Stimulated activated CD4-positive, alpha-beta T cell treated with anti-CD3 and anti-CD28 coated beads, TNF-alpha, amount 100 ng/mL, for 4 hours (primary cell): ENCODE measurements at regions not wholly inside any gene's neighbourhood (a gene's known extent, or its start where the extent isn't known, plus 50 kb on each side); places are given as distances from the start of the nearest gene placed in this dataset.

ENCODE experiments used
- DNase-seq, 3 experiments: peaks; one replicate each; pipeline ENCODE4 v3.0.0-alpha.2; 2020; ENCODE audit warnings: low read depth in 3 of 3

DNA sequence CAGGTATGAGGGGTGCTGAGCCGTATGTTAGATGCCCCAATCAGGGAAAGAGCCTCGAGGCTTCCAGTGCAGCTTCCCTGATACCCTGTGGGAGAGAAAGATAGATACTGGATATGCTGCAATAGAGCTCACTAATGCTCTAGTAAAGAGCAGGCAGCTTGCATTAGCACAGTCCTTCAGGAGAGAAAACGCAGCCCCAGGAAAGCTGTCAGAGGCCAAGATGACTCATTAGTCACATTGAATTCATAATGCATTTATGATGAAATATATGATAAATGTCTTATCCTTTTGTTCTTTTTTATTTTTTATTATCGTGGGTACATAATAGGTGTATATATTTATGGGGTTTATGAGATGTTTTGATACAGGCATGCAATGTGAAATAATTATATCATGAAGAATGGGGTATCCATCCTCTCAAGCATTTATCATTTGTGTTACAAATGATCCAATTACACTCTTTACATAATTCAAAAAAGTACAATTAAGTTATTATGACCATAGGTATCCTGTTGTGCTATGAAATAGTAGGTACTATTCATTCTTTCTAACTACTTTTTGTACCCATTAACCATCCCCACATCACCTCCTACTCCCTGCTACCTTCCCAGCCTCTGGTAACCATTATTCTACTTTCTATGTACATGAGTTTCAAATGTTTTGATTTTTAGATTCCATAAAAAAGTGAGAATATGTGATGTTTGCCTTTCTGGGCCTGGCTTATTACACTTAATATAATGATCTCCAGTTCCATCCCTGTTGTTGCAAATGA lies 94.5 kb upstream of the TOP3B start:
- no peak for DNase-seq

DNA sequence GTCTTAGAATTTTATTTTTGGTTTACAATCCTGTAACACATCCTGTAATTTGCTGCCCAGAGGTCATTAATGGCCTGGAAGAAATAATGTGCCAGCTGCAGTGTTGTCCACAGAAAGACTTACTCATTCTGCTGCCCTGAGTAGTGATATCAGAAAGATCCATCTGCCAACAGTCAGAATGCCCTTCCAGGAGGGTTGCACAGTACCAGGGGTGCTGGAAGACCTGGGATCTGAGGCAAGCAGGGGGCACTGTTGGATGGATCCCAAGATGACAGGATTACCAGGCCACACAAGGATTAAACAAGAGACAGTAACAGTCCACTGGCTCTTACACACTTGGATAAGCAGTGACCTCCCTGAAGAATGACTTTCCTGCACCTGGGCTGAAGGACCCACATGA lies 93.8 kb upstream of the TOP3B start:
- DNase-seq = no peak

DNA sequence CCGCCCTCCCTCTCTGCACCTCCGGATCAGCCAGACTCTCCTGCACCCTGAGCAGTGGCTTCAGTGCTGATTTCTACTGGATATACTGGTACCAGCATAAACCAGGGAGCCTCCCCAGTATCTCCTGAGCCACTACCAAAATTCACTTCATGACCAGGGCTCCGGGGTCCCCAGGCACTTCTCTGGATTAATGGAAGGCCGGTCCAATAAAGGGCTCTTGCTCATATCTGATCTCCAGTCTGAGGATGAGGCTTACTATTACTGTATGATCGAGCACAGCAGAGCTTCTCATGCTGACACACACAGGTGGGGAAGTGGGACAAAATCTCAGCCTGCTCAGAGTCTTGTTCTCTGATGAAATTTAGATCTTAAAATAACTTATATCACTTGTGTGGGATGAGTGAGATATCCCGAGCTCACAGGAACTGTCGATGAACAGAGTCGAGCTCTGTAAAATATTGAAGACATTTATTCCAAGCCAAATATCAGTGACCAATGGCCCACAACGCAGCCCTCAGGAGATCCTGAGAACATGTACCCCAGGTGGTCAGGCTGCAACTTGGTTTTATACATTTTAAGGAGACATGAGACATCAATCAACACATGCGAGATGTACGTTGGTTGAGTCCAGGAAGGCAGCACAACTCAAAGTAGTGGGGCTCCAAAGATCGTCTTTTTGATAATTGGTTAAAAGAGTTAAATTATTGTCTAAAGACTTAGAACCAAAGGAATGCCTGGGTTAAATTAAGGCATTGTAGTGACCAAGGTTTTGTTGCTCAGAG lies 93.0 kb upstream of the TOP3B start:
- DNase-seq = no peak

DNA sequence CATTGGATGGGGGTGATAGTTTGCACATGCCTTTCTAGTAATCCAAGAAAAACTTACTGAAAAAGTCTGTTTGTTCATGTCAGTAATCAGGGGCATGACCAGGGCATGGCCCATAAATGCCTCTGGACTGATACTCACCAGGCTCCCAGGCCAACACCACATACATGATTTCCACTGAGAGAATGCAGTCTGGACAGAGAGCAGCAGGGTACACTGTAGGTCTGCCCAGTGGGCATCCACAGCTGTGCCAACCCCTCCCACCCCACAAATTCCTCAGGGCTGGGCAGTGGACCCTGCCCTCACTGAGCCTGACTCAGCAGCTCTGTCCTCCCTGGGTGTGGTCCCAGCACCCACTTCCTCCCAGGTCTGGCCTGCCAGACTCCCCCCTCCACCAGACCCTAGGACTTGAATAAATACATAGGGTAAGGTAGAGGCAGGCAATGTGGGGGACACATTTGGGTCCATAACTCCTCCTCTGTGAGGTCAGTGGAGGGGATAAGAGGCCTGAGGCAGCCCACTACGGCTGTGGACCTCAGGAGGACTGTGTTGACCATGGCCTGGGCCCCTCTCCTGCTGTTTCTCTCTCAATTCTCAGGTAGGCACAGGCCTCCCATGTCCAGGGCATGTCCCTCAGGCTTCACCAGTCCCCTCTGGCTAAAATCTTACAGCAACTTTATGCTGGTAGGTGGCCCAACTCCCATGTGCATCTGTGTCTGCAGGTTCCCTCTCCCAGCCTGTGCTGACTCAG lies 92.2 kb upstream of the TOP3B start:
- no peak for DNase-seq

DNA sequence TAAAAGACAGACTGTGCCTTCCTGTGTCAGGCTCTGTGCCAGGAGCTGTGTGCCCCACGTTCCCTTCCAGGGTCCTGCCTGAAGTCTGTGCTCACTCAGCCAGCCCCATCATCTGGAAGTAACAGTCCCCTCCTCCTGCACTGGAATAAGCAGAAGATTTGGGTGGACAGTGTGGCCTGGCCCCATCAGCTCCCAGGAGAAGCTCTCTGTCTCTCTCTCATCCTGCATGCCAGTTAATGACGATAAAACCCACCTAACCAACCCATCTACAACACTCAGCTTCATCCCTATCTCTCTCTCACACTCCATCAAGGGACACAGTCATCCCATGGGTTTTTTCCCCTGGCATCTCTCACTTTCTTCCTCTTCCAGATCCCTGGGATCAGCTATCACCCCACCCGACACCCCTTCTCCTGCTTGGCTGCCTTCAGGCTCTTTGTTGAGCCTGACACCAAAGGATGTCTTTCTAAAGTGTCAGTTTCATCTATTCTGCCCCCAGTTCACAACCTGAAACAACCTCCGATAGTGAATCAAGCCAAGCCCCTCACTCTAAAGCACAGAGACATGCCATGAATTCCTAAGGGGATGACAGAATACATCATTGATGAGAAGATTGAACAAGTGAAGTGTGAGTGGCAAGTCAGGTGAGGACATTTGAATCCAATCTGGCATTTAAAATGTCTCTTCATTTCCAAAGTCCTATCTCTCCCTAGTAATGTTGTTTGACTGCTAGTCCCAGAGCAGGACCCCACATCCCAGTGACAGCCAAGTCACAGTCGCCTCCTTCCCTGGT lies 91.4 kb upstream of the TOP3B start:
- no peak for DNase-seq

DNA sequence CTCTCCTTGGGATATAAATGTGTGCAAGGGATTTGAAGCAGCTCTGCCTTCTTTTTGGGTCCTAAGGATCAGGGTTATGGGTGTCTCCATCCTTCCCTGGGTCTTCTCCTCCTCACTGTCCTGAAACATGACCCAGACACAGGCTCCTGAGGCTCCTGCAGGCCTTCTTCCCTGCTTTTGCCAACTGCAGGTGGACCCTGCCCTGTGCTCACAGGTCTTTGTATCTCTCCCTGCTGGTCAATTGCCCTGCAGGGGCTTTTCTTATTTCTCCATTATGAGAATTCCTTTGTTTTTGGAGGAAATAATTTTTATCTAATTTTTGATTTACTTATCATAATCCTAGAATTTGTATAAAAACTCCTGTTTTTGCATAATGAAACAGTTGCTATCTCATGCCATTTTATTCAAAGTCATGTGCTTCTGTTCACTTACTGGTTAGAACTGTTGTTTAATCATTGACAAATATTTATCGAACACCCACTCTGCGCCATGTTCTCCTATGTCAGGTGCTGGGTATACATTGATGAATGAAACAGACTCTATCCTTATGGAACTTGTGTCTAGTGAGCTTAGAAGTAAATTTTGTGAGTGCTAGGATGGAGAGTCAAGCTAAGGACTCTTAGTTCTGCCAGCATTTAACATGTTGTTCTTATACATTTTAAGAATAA lies 89.7 kb upstream of the TOP3B start:
- DNase-seq = no peak

DNA sequence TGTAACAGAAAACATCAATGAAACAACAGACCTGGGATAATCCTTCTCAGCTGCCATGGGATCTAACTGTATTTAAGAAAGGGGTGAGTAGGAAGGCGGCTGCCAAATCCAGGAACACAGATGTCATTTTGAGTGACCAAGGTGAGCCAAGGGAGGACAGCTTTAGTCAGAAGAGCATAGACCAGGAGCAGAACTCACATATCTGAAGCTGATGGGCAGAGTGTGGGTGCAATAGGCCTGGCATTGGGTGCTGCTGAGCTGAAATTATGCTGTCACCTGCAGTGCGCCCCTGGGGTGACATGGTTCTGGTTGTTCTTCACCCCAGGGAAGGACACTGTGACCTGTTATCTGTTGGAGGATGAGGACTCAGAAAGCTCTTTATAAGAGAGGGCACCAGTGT lies 88.9 kb upstream of the TOP3B start:
- no peak for DNase-seq

DNA sequence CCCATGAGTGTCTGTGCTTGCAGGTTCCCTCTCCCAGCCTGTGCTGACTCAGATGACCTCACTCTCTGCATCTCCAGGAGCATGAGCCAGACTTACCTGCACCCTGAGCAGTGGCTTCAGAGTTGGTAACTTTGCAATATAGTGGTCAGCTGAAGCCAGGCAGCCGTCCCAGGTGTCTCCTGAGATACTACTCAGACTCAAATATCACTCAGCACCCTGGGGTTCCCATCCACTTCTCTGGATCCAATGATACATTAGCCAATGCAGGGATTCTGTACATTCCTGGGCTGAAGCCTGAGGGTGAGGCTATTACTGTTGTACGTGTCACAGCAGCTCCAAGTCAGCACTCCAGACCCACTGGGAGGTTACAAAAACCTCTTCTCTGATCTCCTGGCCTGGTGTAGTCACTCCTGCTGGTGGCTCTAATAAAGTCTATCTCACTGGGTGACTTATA lies 87.8 kb upstream of the TOP3B start:
- no peak for DNase-seq

DNA sequence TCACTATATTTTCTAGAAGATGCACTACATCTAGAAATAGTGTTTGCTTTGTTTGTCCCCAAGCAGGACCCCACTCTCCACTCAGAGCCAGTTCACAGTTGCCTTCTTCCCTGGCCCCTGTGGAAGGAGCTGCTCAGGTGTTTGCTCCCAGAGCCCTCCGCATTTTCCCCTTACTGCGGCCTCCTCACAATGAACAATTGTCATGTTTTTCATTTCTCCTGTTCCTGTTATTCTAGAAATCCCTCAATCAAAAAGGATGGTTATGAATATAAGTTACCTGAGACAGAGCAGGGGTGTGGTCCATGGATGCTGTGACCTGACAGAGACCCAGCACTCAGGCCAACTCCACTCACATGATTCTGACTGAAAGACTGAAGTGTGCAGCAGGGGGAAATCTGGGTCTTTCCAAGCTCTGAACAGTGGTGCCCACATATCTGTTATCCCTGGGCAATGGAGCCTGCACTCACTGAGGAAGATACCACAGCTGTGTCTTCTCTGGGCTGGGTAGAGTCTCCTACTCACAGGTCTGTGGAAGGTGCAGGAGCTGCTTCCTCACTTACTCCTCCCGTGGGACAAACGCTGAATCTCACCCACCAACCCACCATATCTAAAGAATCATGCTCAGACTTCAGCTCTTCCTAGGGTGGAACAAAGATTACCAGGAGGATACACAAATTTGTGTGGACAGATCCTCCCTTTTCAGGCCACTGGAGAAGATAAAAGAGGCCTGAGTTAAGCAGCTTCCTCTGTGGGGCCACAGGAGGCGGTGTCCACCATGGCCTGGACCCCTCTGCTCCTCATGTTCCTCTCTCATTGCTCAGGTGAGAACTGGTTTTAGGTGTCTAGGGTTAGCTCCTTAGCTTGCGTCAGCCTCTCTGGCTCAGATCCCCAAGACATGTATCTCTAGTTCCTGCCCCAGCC lies 87.1 kb upstream of the TOP3B start:
- no peak for DNase-seq

DNA sequence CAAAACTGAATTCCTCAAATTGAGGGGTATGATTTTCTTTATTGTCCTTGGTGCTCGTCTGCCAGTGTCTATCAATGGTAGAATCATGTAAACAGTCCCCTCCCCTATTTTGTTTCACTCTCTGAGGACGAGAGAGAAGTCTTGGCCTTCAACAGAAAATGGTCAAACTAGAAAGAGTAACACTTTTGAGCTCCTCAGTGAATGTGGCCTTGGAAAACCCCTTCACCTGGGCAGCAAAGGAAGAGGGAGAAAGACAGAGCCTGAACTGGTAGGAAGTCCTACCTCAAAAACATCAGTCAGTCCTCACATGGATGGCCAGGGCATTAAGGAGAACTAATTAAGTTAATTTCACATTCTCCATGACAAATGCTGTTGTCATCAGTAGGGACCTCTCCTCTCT lies 86.1 kb upstream of the TOP3B start:
- no peak for DNase-seq

DNA sequence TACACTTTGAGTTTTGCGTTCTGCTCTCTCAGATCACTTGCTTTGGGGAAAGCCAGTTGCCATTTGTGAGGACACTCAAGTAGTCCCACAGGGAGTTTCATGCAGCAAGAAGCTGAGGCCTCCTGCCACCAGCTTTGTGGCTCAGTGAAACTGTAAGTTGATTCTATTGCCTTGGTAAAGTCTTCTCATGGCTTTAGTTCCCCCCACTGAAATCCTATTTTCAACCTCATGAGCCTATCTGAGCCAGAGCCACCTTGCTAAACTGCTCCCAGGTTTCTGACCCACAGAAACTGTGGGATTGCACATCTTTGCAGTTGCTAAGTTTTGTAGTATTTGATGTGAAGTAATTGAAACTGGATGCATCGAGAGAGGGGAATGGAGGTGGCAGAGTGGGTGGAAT lies 85.4 kb upstream of the TOP3B start:
- no peak for DNase-seq

DNA sequence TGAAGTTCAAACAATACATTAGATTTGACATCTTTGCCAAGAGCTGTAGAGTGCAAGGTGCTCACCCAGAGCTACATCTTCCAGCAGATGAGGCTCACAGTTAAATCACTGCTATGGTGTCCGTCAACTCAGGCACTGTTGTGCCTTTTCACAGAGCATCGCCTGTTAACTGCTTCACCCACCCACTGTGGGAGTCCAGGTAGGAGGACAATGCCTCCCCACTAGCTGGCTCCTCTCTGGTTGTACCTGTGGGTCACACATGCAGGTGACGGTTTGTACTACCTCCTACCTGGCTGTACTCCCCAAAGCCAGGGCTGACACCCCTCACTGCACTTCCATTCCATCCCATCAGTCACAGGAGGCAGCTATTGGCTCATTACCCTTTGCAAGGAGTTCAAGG lies 84.6 kb upstream of the TOP3B start:
- no peak for DNase-seq

DNA sequence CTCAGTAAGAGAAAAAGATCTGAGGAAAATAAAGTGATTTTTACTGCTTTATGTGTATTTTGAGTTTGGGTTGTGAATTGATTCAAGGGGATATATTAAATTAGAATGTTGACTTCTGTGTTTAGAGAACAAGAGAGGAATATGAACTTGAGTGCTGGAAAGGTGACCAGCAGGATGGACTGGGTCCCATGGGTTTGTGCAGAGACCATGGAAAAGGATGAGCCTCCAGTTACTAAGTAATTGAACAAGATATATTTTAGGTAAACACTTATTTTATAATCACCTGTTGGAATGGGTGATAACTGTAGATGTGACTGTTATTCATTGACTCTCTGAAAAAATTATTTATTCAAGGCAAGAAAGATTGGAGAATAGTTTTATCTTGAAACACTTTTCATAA lies 82.0 kb upstream of the TOP3B start:
- DNase-seq = no peak

DNA sequence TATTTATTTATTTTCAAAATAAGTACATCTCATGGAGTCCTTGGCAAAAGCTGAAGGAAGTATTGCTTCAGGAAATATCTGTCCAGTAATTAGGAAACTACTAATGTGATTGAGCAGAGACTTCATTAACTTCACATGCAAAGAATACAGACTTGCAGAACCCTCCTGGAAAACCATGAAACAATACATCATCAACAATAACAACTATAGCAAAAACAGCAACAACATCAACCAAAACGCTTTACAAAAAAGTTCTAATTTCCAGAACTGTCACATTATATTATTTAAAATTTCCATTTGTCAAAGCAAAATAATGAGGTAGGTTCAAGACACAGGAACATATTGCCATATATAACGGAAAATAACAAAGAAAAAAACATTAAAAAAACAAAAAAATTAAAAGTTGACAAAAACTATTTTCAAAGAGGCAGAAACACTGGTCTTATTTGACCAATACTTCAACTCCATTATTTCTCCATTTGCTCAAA lies 79.8 kb upstream of the TOP3B start:
- no peak for DNase-seq

DNA sequence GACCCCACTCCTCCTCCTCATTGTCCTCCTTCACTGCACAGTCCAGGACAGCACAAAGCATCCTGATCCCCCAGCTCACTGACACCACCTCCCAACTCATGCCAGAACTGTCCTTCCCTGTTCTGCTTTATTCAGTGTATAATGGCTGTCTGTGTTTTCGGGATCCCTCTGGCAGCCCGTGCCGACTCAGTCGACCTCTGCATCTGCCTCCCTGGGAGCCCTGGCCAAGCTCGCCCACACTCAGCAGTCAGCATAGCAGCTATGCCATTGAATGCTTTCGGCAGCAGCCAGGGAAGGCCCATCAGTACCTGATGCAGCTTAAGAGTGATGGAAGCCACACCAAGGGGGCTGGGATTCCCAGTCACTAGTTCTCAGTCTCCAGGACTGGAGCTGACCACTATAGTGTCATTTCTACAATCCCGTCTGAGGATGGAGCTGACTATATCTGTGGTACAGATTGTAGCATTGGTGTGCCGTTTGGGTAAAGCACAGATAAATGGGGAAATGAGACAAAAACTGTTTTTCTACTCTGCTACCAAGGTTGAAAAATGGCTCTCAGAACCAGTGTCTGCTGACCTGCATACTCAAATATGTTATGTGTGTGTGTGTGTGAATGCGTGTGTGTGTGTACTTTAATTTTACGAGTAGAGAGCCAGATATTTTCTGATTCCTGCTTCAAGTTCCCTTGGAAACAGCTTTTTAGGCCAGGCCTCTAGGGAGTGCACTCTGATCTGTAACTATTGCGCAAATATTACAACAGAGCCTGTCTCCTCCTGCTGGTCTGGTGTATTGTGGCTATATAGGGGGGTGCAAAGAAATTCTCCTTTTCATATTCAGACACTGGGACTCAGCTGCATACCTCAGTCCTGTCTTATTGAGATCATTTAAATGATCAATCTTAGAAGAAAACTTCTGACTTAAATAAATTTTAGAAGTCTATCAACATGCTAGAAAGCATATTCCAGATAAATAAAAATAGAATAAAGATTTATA lies 78.8 kb upstream of the TOP3B start:
- no peak for DNase-seq

DNA sequence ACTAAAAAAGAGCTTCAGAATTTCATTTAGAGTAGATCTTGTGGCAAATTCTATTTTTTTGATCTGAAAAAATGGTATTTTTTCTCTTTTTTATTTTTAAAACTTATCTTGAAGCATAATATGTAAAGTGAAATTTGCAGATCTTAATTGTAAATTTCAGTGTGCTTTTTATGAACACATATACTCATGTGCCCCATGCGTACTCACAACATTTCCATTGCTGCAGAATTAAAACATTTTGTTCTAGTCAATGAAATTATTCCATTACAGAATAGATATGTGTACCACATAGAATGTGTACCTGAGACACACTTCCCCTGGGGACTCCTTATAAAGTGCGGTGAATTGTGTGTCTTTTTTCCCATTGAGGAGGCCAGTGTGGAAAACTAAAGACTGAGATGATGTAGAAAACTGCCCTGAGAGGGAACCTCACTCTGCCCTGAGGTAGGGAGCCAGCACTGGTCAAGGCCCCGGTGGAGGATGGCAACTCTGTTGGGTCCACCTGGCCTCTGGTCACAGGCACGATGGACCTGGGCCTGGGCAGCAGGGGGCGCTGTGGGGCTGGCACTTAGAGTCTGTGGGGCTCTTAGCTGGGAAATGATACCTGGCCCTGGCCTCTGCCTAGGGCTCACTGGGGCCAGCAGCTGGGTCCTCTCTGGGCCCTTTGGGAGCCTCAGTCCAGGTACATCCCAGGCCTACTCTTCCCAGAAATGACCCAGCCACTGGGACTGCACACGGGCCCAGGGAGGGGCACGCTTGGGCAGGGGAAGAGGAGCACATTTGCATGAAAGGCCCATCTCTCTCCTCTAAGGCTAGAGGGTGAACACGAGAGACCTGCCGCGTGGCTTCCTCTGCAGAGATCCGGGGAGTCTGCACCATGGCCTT lies 77.9 kb upstream of the TOP3B start:
- DNase-seq = peak in 1 of 3 experiments; percentile 15

DNA sequence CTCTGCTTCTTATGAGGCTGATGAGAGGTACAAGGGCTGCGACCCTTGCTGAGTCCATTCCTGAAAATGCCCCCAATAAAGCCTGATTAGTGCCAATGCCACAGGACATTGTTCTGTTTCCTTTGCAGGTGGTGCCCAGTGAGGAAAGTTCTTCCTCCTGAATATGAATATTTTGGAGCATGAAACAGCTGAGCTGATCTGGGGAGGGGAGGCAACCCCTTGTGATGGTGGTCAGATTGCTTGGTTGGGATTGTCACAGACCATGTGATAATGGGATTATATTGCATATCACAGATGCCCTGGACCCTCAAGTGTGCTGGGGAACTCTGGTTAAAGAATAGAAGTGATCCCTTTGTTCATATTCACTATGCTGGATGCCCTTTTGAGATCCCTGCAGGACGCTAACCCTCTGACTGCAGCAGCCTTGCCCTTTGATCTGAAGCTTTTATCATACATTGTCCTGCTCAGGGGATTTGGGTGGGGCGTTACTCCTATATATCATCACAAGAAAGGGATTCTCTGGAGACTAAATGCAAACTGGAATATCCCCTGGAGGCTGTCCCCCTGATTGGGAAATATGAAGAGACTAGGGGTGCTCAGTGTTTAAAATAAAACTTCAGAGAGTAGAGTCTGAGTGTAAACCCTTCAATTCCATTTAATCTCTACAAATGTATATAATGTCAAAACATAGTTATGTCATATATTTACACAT lies 76.9 kb upstream of the TOP3B start:
- DNase-seq = no peak
